AG04450 (cell line): ENCODE measurements at regions not wholly inside any gene's neighbourhood (a gene's known extent, or its start where the extent isn't known, plus 50 kb on each side); places are given as distances from the start of the nearest gene placed in this dataset.

ENCODE experiments used
- CTCF ChIA-PET: fragments of 300-600, 350-600 bp; formaldehyde crosslinking; extraction: SDS; loops from one replicate; lab custom pipeline; 2022; ENCODE audit warnings: antibody characterized with exemption, inconsistent platforms; lab: Charles Lee
- POLR2A ChIA-PET: fragments of 350-600 bp; formaldehyde crosslinking; extraction: SDS; loops from one replicate; lab custom pipeline; 2021; ENCODE audit warnings: antibody characterized with exemption, inconsistent platforms; lab: Yijun Ruan, JAX
- DNase-seq: peaks from one replicate; pipeline ENCODE4 v3.0.0-alpha.2; 2011; ENCODE audit warnings: low read depth, low spot score
- H3K27ac ChIP-seq: one replicate; pipeline ENCODE4 v1.5.1; 2012; ENCODE audit warnings: low read depth, low read length, control low read depth
- H3K27me3 ChIP-seq: one replicate; pipeline ENCODE4 v1.6.0; 2012; ENCODE audit warnings: low read length; ENCODE audit not compliant: control insufficient read depth, insufficient read depth
- H3K4me3 ChIP-seq: 2 replicates; pipeline ENCODE4 v1.5.1; 2011; ENCODE audit warnings: mild to moderate bottlenecking, low read depth, low read length, control low read depth
- H3K9me3 ChIP-seq: 2 replicates; pipeline ENCODE4 v1.5.1; 2012; ENCODE audit warnings: low read length; ENCODE audit not compliant: control insufficient read depth, insufficient read depth
- CTCF ChIP-seq: IDR thresholded peaks from 2 replicates; pipeline ENCODE4 v1.5.1; 2011; ENCODE audit warnings: low read depth, low read length, control low read depth, inconsistent platforms

GRCh38 chr14:106501898-106502297 is 975.5 kb downstream of the TMEM121 start:
- Histone ChIP-seq H3K4me3 (no peak overlapping the region), H3K9me3 (peaks cover 14% of the 10 kb centered on the region), H3K27ac (no peak overlapping the region), H3K27me3 (no peaks in the 10 kb centered on the region)
- ChIA-PET CTCF (no interaction called here), POLR2A (no interaction called here)
- TF ChIP-seq CTCF = no peak
- no peak for DNase-seq

DNA sequence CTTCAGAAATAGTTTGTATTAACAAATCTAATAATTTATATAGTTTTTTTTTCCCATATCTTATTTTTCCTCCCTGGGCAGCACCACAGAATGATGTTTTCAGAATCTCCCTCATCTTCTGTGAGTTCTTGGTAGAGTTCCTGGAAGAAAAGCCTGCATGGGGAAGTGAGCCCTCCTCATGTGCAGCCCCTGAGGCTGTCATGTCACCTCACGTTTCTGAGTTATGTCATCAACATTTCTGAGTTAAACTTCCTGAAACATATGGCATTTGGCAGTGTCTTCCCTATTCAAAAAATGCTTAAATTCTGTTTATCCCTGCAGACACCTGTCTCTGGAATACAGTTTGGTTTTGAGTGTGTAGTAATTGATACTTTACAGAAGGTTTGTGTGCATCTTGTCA is 979.0 kb downstream of the TMEM121 start:
- no peaks in the 10 kb centered on the region for H3K27me3 ChIP-seq
- H3K27ac ChIP-seq = no peak overlapping the region
- ChIA-PET CTCF (no interaction called here), POLR2A (no interaction called here)
- H3K4me3 ChIP-seq = no peak overlapping the region
- DNase-seq = no peak
- no peak for TF ChIP-seq CTCF
- H3K9me3 ChIP-seq = peaks cover 30% of the 10 kb centered on the region

GRCh38 chr14:106506881-106507305 is 980.5 kb downstream of the TMEM121 start:
- no peak for TF ChIP-seq CTCF
- H3K27ac ChIP-seq = no peak overlapping the region
- ChIA-PET POLR2A (no interaction called here), CTCF (no interaction called here)
- H3K9me3 ChIP-seq = peaks cover 40% of the 10 kb centered on the region
- no peaks in the 10 kb centered on the region for H3K27me3 ChIP-seq
- no peak overlapping the region for H3K4me3 ChIP-seq
- no peak for DNase-seq

GRCh38 chr14:106507354-106507753 is 981.0 kb downstream of the TMEM121 start:
- ChIA-PET POLR2A (no interaction called here), CTCF (no interaction called here)
- Histone ChIP-seq H3K27ac (no peak overlapping the region), H3K27me3 (no peaks in the 10 kb centered on the region), H3K4me3 (no peak overlapping the region), H3K9me3 (peaks cover 41% of the 10 kb centered on the region)
- no peak for DNase-seq
- no peak for TF ChIP-seq CTCF

- ChIA-PET POLR2A (no interaction called here), CTCF (no interaction called here)
- TF ChIP-seq CTCF = no peak
- peaks cover 45% of the 10 kb centered on the region for H3K9me3 ChIP-seq
- no peak for DNase-seq
- H3K27me3 ChIP-seq = no peaks in the 10 kb centered on the region
- H3K4me3 ChIP-seq = no peak overlapping the region
- H3K27ac ChIP-seq = no peak overlapping the region
Measured at GRCh38 chr14:106508216-106508615, 981.8 kb downstream of the TMEM121 start.
